Esophagus squamous epithelium (tissue), 4 donors: ENCODE measurements at regions not wholly inside any gene's neighbourhood (a gene's known extent, or its start where the extent isn't known, plus 50 kb on each side); places are given as distances from the start of the nearest gene placed in this dataset.

Source experiments
- CTCF ChIP-seq, 6 experiments: fragments of 450-650 bp in 4 of 6; fragments of 200-600 bp in 2 of 6; sonication (generic) in 2 of 6; IDR thresholded peaks; one replicate each; pipeline ENCODE4 v1.5.1; 2016 to 2019; ENCODE audit warnings: antibody characterized with exemption in 6 of 6, mild to moderate bottlenecking in 4 of 6, moderate library complexity in 4 of 6
- POLR2A ChIP-seq, 4 donors: fragments of 450-650 bp; IDR thresholded peaks; one replicate each; pipeline ENCODE4 v1.6.1; 2017; ENCODE audit warnings: antibody characterized with exemption in 4 of 4, mild to moderate bottlenecking in 4 of 4, moderate library complexity in 3 of 4

GRCh38 chr5:125578551-125578950 lies 832.1 kb upstream of the ZNF608 start:
- no peak for TF ChIP-seq CTCF (IDR thresholded peaks at IDR 0.05)
- no peak for TF ChIP-seq POLR2A (IDR thresholded peaks at IDR 0.05)
